Mononuclear cell (primary cell): ENCODE measurements at regions not wholly inside any gene's neighbourhood (a gene's known extent, or its start where the extent isn't known, plus 50 kb on each side); places are given as distances from the start of the nearest gene placed in this dataset.

Source experiments
- H3K27me3 ChIP-seq: 2 replicates; pipeline ENCODE4 v1.6.0; 2011; ENCODE audit warnings: low read length, control low read depth; ENCODE audit not compliant: insufficient read depth
- H3K4me1 ChIP-seq: 2 replicates; pipeline ENCODE4 v1.5.1; 2011; ENCODE audit warnings: mild to moderate bottlenecking, low read length, control low read depth; ENCODE audit not compliant: insufficient read depth
- H3K4me3 ChIP-seq: 2 replicates; pipeline ENCODE4 v1.5.1; 2011; ENCODE audit warnings: mild to moderate bottlenecking, low read length, moderate library complexity
- H3K9me3 ChIP-seq: 2 replicates; pipeline ENCODE4 v1.5.1; 2011; ENCODE audit warnings: low read depth, mild to moderate bottlenecking, control low read depth, low read length

- Histone ChIP-seq H3K27me3 (no peaks in the 10 kb centered on the region), H3K4me1 (no peaks in the 10 kb centered on the region), H3K4me3 (no peak overlapping the region), H3K9me3 (no peaks in the 10 kb centered on the region)
These were observed 182.2 kb upstream of the NEBL start for GRCh38 chr10:21079330-21079658.

- Histone ChIP-seq H3K4me1 (no peaks in the 10 kb centered on the region), H3K9me3 (no peaks in the 10 kb centered on the region), H3K4me3 (no peak overlapping the region), H3K27me3 (no peaks in the 10 kb centered on the region)
These were observed 181.6 kb upstream of the NEBL start for GRCh38 chr10:21078410-21079329.

GRCh38 chr10:21077681-21078080, 180.6 kb upstream of the NEBL start:
- Histone ChIP-seq H3K9me3 (no peaks in the 10 kb centered on the region), H3K4me1 (no peaks in the 10 kb centered on the region), H3K4me3 (no peak overlapping the region), H3K27me3 (no peaks in the 10 kb centered on the region)

GRCh38 chr10:21076381-21076780, 179.3 kb upstream of the NEBL start:
- Histone ChIP-seq H3K4me1 (no peaks in the 10 kb centered on the region), H3K4me3 (no peak overlapping the region), H3K9me3 (no peaks in the 10 kb centered on the region), H3K27me3 (no peaks in the 10 kb centered on the region)

GRCh38 chr10:21075880-21076279, 178.8 kb upstream of the NEBL start:
- Histone ChIP-seq H3K27me3 (no peaks in the 10 kb centered on the region), H3K4me3 (no peak overlapping the region), H3K9me3 (no peaks in the 10 kb centered on the region), H3K4me1 (no peaks in the 10 kb centered on the region)

GRCh38 chr10:21071001-21071673, 174.0 kb upstream of the NEBL start:
- Histone ChIP-seq H3K27me3 (no peaks in the 10 kb centered on the region), H3K4me3 (no peak overlapping the region), H3K9me3 (no peaks in the 10 kb centered on the region), H3K4me1 (no peaks in the 10 kb centered on the region)

GRCh38 chr10:21069929-21070700, 173.0 kb upstream of the NEBL start:
- H3K4me1 ChIP-seq: no peaks in the 10 kb centered on the region
- no peak overlapping the region for H3K4me3 ChIP-seq
- no peaks in the 10 kb centered on the region for H3K9me3 ChIP-seq
- H3K27me3 ChIP-seq: no peaks in the 10 kb centered on the region

- no peaks in the 10 kb centered on the region for H3K27me3 ChIP-seq
- no peaks in the 10 kb centered on the region for H3K9me3 ChIP-seq
- H3K4me1 ChIP-seq: no peaks in the 10 kb centered on the region
- H3K4me3 ChIP-seq: no peak overlapping the region
These were observed 172.2 kb upstream of the NEBL start for GRCh38 chr10:21069278-21069677.

GRCh38 chr10:21068026-21068656, 171.0 kb upstream of the NEBL start:
- Histone ChIP-seq H3K4me3 (no peak overlapping the region), H3K9me3 (no peaks in the 10 kb centered on the region), H3K4me1 (no peaks in the 10 kb centered on the region), H3K27me3 (no peaks in the 10 kb centered on the region)

GRCh38 chr10:21065621-21066248, 168.6 kb upstream of the NEBL start:
- H3K27me3 ChIP-seq: no peaks in the 10 kb centered on the region

GRCh38 chr10:21061982-21062381, 164.9 kb upstream of the NEBL start:
- Histone ChIP-seq H3K4me3 (no peak overlapping the region), H3K4me1 (no peaks in the 10 kb centered on the region), H3K9me3 (no peaks in the 10 kb centered on the region), H3K27me3 (no peaks in the 10 kb centered on the region)

More at GRCh38 chr10:21065621-21066248, 168.6 kb upstream of the NEBL start:
- no peak overlapping the region for H3K4me3 ChIP-seq
- no peaks in the 10 kb centered on the region for H3K4me1 ChIP-seq
- no peaks in the 10 kb centered on the region for H3K9me3 ChIP-seq

GRCh38 chr10:21061184-21061583, 164.1 kb upstream of the NEBL start:
- H3K4me3 ChIP-seq: no peak overlapping the region
- no peaks in the 10 kb centered on the region for H3K27me3 ChIP-seq
- no peaks in the 10 kb centered on the region for H3K9me3 ChIP-seq
- no peaks in the 10 kb centered on the region for H3K4me1 ChIP-seq

GRCh38 chr10:21060626-21061025, 163.5 kb upstream of the NEBL start:
- H3K27me3 ChIP-seq: no peaks in the 10 kb centered on the region
- H3K9me3 ChIP-seq: no peaks in the 10 kb centered on the region
- H3K4me3 ChIP-seq: no peak overlapping the region
- H3K4me1 ChIP-seq: no peaks in the 10 kb centered on the region

GRCh38 chr10:21057989-21058388, 160.9 kb upstream of the NEBL start:
- no peak overlapping the region for H3K4me3 ChIP-seq
- H3K9me3 ChIP-seq: no peaks in the 10 kb centered on the region
- no peaks in the 10 kb centered on the region for H3K4me1 ChIP-seq
- H3K27me3 ChIP-seq: no peaks in the 10 kb centered on the region
